Loucy (cell line): ENCODE measurements at regions not wholly inside any gene's neighbourhood (a gene's known extent, or its start where the extent isn't known, plus 50 kb on each side); places are given as distances from the start of the nearest gene placed in this dataset.

Experiments
- H2AFZ ChIP-seq: fragments of 200-600 bp; sonication (generic); 2 replicates; pipeline ENCODE4 v1.6.0; 2016; ENCODE audit warnings: antibody characterized with exemption, mild to moderate bottlenecking, low read length, moderate library complexity
- H3F3A ChIP-seq: fragments of 200-600 bp; 2 replicates; pipeline ENCODE4 v1.6.0; 2016; ENCODE audit warnings: antibody characterized with exemption, low read depth, mild to moderate bottlenecking
- H3K27me3 ChIP-seq: fragments of 200-600 bp; sonication (generic); 2 replicates; pipeline ENCODE4 v1.6.1; 2014; ENCODE audit warnings: low read length, mild to moderate bottlenecking; ENCODE audit not compliant: insufficient read depth, poor library complexity, severe bottlenecking
- H3K36me3 ChIP-seq: fragments of 200-600 bp; sonication (generic); 2 replicates; pipeline ENCODE4 v1.6.1; 2016; ENCODE audit warnings: low read length; ENCODE audit not compliant: insufficient read depth
- H3K4me1 ChIP-seq: fragments of 200-600 bp; sonication (generic); 2 replicates; pipeline ENCODE4 v1.5.1; 2014; ENCODE audit warnings: low read length, mild to moderate bottlenecking; ENCODE audit not compliant: insufficient read depth, poor library complexity, severe bottlenecking
- H3K4me2 ChIP-seq: fragments of 200-600 bp; sonication (generic); 2 replicates; pipeline ENCODE4 v1.6.0; 2014; ENCODE audit warnings: antibody characterized with exemption, low read length, low read depth, mild to moderate bottlenecking; ENCODE audit not compliant: poor library complexity, severe bottlenecking
- H3K4me3 ChIP-seq: fragments of 200-600 bp; sonication (generic); 2 replicates; pipeline ENCODE4 v1.5.1; 2014; ENCODE audit warnings: low read length, mild to moderate bottlenecking, mixed read lengths; ENCODE audit not compliant: poor library complexity, severe bottlenecking
- H3K79me2 ChIP-seq: fragments of 200-600 bp; sonication (generic); 2 replicates; pipeline ENCODE4 v1.6.1; 2014; ENCODE audit warnings: low read length; ENCODE audit not compliant: insufficient read depth
- H3K9ac ChIP-seq: fragments of 200-600 bp; sonication (generic); 2 replicates; pipeline ENCODE4 v1.6.0; 2014; ENCODE audit warnings: mild to moderate bottlenecking, low read depth, low read length, moderate library complexity; ENCODE audit not compliant: poor library complexity, severe bottlenecking
- H3K9me2 ChIP-seq: fragments of 200-600 bp; sonication (generic); replicated peaks from 2 replicates; pipeline ENCODE4 v1.6.1; 2016; ENCODE audit warnings: low read depth, low read length, mixed read lengths
- H3K9me3 ChIP-seq: fragments of 200-600 bp; sonication (generic); 2 replicates; pipeline ENCODE4 v1.6.1; 2014; ENCODE audit warnings: mild to moderate bottlenecking, antibody characterized with exemption, low read length, low read depth; ENCODE audit not compliant: insufficient read depth
- H4K20me1 ChIP-seq: fragments of 200-600 bp; sonication (generic); 2 replicates; pipeline ENCODE4 v1.6.0; 2014; ENCODE audit warnings: antibody characterized with exemption, low read length, mild to moderate bottlenecking; ENCODE audit not compliant: insufficient read depth, poor library complexity, severe bottlenecking
- EZH2phosphoT487 ChIP-seq: fragments of 200-600 bp; IDR thresholded peaks from 2 replicates; pipeline ENCODE4 v1.6.1; 2018; ENCODE audit warnings: antibody characterized with exemption, mild to moderate bottlenecking, moderate library complexity, borderline replicate concordance
- TF ChIP-seq, protein P1 (sequence below): fragments of 200-600 bp; sonication (generic); conservative IDR thresholded peaks from 2 replicates; pipeline ENCODE4 v1.5.1; 2014; ENCODE audit warnings: mild to moderate bottlenecking, antibody characterized with exemption, low read length

DNA sequence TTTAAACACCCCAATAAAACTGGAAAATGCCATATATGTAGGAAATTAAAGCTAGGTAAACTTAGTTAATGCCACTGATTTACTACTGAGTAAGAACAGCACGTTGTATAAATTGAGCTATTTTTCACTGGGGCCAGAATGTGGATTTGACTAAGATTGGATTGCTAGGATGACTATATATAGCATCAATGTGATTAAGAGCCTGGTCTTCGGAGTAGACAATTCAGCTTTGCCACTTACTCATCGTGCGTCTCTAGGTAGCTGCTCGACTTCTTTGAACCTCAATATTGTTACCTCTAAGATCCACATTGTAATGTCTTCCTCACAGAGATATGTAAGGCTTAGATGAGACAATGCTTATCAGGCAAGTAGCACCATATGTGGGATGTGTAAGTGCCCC, 462.5 kb downstream of the KLF12 start:
- Histone ChIP-seq H3K9me2 (no peaks in the 10 kb centered on the region), H3K9ac (no peak overlapping the region), H3F3A (no peaks in the 10 kb centered on the region), H3K79me2 (no peaks in the 10 kb centered on the region), H3K4me2 (no peak overlapping the region), H2AFZ (no peak overlapping the region), H3K36me3 (no peaks in the 10 kb centered on the region), H3K9me3 (no peaks in the 10 kb centered on the region), H4K20me1 (no peaks in the 10 kb centered on the region), H3K27me3 (no peaks in the 10 kb centered on the region), H3K4me1 (no peaks in the 10 kb centered on the region), H3K4me3 (no peak overlapping the region)
- no peak for TF ChIP-seq EZH2phosphoT487
- TF ChIP-seq, protein P1, sequence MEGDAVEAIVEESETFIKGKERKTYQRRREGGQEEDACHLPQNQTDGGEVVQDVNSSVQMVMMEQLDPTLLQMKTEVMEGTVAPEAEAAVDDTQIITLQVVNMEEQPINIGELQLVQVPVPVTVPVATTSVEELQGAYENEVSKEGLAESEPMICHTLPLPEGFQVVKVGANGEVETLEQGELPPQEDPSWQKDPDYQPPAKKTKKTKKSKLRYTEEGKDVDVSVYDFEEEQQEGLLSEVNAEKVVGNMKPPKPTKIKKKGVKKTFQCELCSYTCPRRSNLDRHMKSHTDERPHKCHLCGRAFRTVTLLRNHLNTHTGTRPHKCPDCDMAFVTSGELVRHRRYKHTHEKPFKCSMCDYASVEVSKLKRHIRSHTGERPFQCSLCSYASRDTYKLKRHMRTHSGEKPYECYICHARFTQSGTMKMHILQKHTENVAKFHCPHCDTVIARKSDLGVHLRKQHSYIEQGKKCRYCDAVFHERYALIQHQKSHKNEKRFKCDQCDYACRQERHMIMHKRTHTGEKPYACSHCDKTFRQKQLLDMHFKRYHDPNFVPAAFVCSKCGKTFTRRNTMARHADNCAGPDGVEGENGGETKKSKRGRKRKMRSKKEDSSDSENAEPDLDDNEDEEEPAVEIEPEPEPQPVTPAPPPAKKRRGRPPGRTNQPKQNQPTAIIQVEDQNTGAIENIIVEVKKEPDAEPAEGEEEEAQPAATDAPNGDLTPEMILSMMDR = no peak

- H3K4me3 ChIP-seq = no peak overlapping the region
- no peaks in the 10 kb centered on the region for H3K9me2 ChIP-seq
- no peaks in the 10 kb centered on the region for H3K79me2 ChIP-seq
- no peaks in the 10 kb centered on the region for H3K27me3 ChIP-seq
- no peaks in the 10 kb centered on the region for H3K4me1 ChIP-seq
- no peaks in the 10 kb centered on the region for H3K9me3 ChIP-seq
- no peak overlapping the region for H3K4me2 ChIP-seq
- no peaks in the 10 kb centered on the region for H3F3A ChIP-seq
- H3K36me3 ChIP-seq = no peaks in the 10 kb centered on the region
- no peaks in the 10 kb centered on the region for H4K20me1 ChIP-seq
- H2AFZ ChIP-seq = no peak overlapping the region
- TF ChIP-seq EZH2phosphoT487 = no peak
- H3K9ac ChIP-seq = no peak overlapping the region
Measured at GRCh38 chr13:73671011-73671410, 463.2 kb downstream of the KLF12 start.

DNA sequence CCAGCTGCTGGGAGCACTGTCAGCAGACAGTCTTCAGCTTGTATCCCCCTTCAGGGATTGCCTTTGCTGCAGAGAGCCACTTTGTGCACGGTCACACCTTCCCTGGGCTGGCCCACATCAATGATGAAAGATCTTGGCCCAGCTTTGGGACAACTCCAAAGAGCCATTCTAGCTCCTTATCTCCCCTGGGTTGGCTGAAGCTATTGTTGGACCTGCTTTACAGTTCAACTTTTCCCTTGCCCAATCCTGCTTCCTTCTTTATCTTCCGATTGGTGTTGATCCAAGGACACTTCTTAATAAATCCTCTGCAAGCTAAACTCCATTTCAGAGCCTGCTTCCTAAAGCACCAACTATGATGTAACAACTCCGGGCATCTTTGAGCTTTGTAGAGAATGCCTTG, 466.4 kb downstream of the KLF12 start:
- Histone ChIP-seq H3K27me3 (no peaks in the 10 kb centered on the region), H4K20me1 (no peaks in the 10 kb centered on the region), H3K79me2 (no peaks in the 10 kb centered on the region), H3K9me3 (no peaks in the 10 kb centered on the region), H3K4me3 (no peak overlapping the region), H3K9me2 (no peaks in the 10 kb centered on the region), H3K36me3 (no peaks in the 10 kb centered on the region), H2AFZ (no peak overlapping the region), H3K4me2 (no peak overlapping the region), H3K9ac (no peak overlapping the region), H3F3A (no peaks in the 10 kb centered on the region), H3K4me1 (no peaks in the 10 kb centered on the region)
- TF ChIP-seq, protein P1 = no peak
- no peak for TF ChIP-seq EZH2phosphoT487

- Histone ChIP-seq H4K20me1 (no peaks in the 10 kb centered on the region), H3K9me3 (no peaks in the 10 kb centered on the region), H2AFZ (no peak overlapping the region), H3F3A (no peaks in the 10 kb centered on the region), H3K79me2 (no peaks in the 10 kb centered on the region), H3K4me2 (no peak overlapping the region), H3K9ac (no peak overlapping the region), H3K4me3 (no peak overlapping the region), H3K9me2 (no peaks in the 10 kb centered on the region), H3K27me3 (no peaks in the 10 kb centered on the region), H3K4me1 (no peaks in the 10 kb centered on the region), H3K36me3 (no peaks in the 10 kb centered on the region)
- TF ChIP-seq, protein P1 = no peak
- no peak for TF ChIP-seq EZH2phosphoT487
Measured at GRCh38 chr13:73665261-73665660, 468.9 kb downstream of the KLF12 start.
